GM19238 (cell line): ENCODE measurements at regions not wholly inside any gene's neighbourhood (a gene's known extent, or its start where the extent isn't known, plus 50 kb on each side); places are given as distances from the start of the nearest gene placed in this dataset.

Experiments
- DNase-seq: peaks from one replicate; pipeline ENCODE4 v3.0.0; 2011; ENCODE audit warnings: low spot score; ENCODE audit not compliant: insufficient read length

GRCh38 chr2:122858813-122859212, 1103.4 kb downstream of the TSN start:
- DNase-seq: no peak

- DNase-seq: no peak
Observed at GRCh38 chr2:122859260-122859659, 1103.8 kb downstream of the TSN start.

GRCh38 chr2:122863532-122863931, 1108.1 kb downstream of the TSN start:
- DNase-seq: no peak

- no peak for DNase-seq
Observed at GRCh38 chr2:122864728-122865127, 1109.3 kb downstream of the TSN start.

- no peak for DNase-seq
Observed at GRCh38 chr2:122866095-122866494, 1110.6 kb downstream of the TSN start.

GRCh38 chr2:122867941-122868340, 1112.5 kb downstream of the TSN start:
- DNase-seq: no peak

- DNase-seq: no peak
Observed at GRCh38 chr2:122868646-122869275, 1113.3 kb downstream of the TSN start.

GRCh38 chr2:122873951-122874350, 1118.5 kb downstream of the TSN start:
- DNase-seq: no peak

GRCh38 chr2:122875091-122875865, 1119.8 kb downstream of the TSN start:
- DNase-seq: no peak

- no peak for DNase-seq
Observed at GRCh38 chr2:122883849-122884248, 1128.4 kb downstream of the TSN start.

- DNase-seq: no peak
Observed at GRCh38 chr2:122884889-122885288, 1129.4 kb downstream of the TSN start.

GRCh38 chr2:122885436-122885835, 1130.0 kb downstream of the TSN start:
- no peak for DNase-seq

- no peak for DNase-seq
Observed at GRCh38 chr2:122886479-122887145, 1131.2 kb downstream of the TSN start.

- DNase-seq: no peak
Observed at GRCh38 chr2:122899614-122900013, 1125.5 kb upstream of the CNTNAP5 start.

- DNase-seq: no peak
Observed at GRCh38 chr2:122905431-122905830, 1119.7 kb upstream of the CNTNAP5 start.

GRCh38 chr2:122908159-122908558, 1116.9 kb upstream of the CNTNAP5 start:
- no peak for DNase-seq

GRCh38 chr2:122927197-122927596, 1097.9 kb upstream of the CNTNAP5 start:
- DNase-seq: no peak

GRCh38 chr2:122927710-122928557, 1097.2 kb upstream of the CNTNAP5 start:
- no peak for DNase-seq

GRCh38 chr2:122929347-122929746, 1095.7 kb upstream of the CNTNAP5 start:
- DNase-seq: no peak

GRCh38 chr2:122935506-122935905, 1089.6 kb upstream of the CNTNAP5 start:
- DNase-seq: no peak

GRCh38 chr2:122939796-122940195, 1085.3 kb upstream of the CNTNAP5 start:
- DNase-seq: no peak

GRCh38 chr2:122949523-122949922, 1075.6 kb upstream of the CNTNAP5 start:
- no peak for DNase-seq
